Upper lobe of right lung (tissue), 1 donor: ENCODE measurements at regions not wholly inside any gene's neighbourhood (a gene's known extent, or its start where the extent isn't known, plus 50 kb on each side); places are given as distances from the start of the nearest gene placed in this dataset.

Experiments
- ATAC-seq: fragments of 200-7000 bp; cut with Tn5 transposase; one replicate; pipeline ENCODE4 v1.9.1; 2020; ENCODE audit warnings: mild to moderate bottlenecking, moderate library complexity
- DNase-seq: peaks from one replicate; pipeline ENCODE4 v3.0.0-alpha.2; 2020
- H3K27ac ChIP-seq: fragments of 200-600 bp; one replicate; pipeline ENCODE4 v1.8.0; 2022
- H3K27me3 ChIP-seq: fragments of 200-600 bp; one replicate; pipeline ENCODE4 v1.8.0; 2022; ENCODE audit warnings: mild to moderate bottlenecking
- H3K36me3 ChIP-seq: fragments of 200-600 bp; one replicate; pipeline ENCODE4 v1.8.0; 2022
- H3K4me1 ChIP-seq: fragments of 200-600 bp; one replicate; pipeline ENCODE4 v1.8.0; 2022
- H3K4me3 ChIP-seq: fragments of 200-600 bp; one replicate; pipeline ENCODE4 v1.8.0; 2022; ENCODE audit warnings: mild to moderate bottlenecking
- H3K9me3 ChIP-seq: fragments of 200-600 bp; one replicate; pipeline ENCODE4 v1.8.0; 2022
- intact Hi-C: fragments of 100-400 bp; cut with DNase I; formaldehyde crosslinking; loops from one replicate; pipeline ENCODE4 v1.11.0; 2022
- TF ChIP-seq, protein P1 (sequence below): fragments of 200-600 bp; IDR thresholded peaks from one replicate; pipeline ENCODE4 v1.8.0; 2022; ENCODE audit warnings: antibody characterized with exemption
- donor health status: DM: no; HTN: yes; CAD: no; lungs with severe emphysema.

DNA sequence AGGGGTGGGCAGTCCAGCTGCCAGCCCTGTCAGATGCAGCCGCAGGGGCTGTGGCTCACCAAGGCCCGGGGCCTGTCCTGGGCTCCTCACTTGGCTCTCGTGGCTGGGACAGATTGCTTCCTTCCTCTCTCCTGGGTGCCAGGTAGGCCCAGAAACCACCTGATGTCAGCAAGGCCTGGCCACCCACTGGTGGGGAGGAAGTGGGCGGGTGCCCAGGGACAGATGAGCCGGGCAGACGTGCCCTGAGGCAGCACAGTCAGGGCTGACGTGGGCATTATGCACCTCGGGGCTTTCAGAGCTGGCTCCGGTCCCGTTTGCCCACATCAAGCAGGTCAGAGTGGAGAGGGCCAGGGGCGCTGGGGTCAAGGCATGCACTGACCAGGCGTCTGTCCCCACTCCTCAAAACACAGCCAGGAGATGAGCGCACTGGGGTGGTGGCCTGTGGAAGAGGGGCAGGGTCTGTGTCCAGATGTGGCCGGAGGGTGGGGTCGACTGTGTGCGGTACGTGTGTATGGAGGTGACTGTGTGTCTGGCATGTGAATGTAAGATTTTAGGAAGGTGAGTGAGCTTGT is 133.2 kb upstream of the PTPN1 start:
- ATAC-seq (no peak), DNase-seq (no peak)
- peaks cover 33% of the 10 kb centered on the region for H3K4me1 ChIP-seq
- no peaks in the 10 kb centered on the region for H3K36me3 ChIP-seq
- H3K27me3 ChIP-seq, result no peaks in the 10 kb centered on the region
- no peaks in the 10 kb centered on the region for H3K9me3 ChIP-seq
- no peak overlapping the region for H3K4me3 ChIP-seq
- no peak overlapping the region for H3K27ac ChIP-seq
- intact Hi-C loops, result loop anchor here (10.0 kb wide), 1 partner anchor 102 kb away; no protein-coding TSS in a partner anchor
- TF ChIP-seq, protein P1, sequence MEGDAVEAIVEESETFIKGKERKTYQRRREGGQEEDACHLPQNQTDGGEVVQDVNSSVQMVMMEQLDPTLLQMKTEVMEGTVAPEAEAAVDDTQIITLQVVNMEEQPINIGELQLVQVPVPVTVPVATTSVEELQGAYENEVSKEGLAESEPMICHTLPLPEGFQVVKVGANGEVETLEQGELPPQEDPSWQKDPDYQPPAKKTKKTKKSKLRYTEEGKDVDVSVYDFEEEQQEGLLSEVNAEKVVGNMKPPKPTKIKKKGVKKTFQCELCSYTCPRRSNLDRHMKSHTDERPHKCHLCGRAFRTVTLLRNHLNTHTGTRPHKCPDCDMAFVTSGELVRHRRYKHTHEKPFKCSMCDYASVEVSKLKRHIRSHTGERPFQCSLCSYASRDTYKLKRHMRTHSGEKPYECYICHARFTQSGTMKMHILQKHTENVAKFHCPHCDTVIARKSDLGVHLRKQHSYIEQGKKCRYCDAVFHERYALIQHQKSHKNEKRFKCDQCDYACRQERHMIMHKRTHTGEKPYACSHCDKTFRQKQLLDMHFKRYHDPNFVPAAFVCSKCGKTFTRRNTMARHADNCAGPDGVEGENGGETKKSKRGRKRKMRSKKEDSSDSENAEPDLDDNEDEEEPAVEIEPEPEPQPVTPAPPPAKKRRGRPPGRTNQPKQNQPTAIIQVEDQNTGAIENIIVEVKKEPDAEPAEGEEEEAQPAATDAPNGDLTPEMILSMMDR, result no peak

DNA sequence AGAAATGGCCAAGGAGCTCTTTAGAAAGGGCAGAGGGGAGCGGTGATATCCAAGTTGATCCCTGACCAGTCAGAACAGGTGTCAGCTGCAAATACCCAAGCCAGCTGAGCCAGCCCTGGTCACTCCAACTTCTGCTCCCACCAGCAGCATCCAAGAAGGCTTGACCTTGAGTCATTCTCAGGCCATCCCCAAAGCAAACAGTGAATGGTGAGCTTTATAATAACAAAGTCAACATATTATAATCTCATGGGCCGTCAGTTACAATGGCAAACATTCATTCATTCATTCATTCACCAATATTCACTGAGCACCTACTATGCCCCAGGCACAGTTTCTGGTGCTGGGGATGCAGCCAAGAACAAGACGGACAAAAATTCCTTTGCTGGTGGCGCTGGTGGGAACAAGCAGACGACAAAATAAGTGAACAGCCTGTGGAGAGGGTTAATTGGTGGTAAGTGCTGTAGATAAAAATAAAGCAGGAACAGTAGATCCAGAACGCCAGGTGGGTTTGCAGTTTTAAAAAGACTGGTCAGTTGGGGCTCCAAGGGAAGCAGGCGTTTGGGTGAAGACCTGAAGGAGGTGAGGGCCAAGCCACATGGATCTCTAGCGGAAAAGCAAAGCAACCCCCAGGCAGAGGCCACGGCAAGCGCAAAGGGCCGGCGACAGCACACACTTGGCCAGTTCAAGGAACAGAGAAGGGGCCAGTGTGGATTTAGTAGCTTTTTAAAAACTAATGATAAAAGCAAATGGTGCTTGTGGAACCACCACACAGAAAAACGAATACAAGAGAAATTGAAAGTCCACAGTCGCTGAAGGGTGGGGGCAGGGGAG is 131.8 kb upstream of the PTPN1 start:
- Histone ChIP-seq H3K4me1 (peaks cover 46% of the 10 kb centered on the region), H3K4me3 (peak overlapping the region; percentile 28), H3K9me3 (no peaks in the 10 kb centered on the region), H3K27me3 (no peaks in the 10 kb centered on the region), H3K27ac (peak overlapping the region; percentile 82), H3K36me3 (no peaks in the 10 kb centered on the region)
- ATAC-seq (no peak), DNase-seq (no peak)
- intact Hi-C loops, result loop anchor here (10.0 kb wide), 1 partner anchor 104 kb away; no protein-coding TSS in a partner anchor
- TF ChIP-seq, protein P1, result no peak

DNA sequence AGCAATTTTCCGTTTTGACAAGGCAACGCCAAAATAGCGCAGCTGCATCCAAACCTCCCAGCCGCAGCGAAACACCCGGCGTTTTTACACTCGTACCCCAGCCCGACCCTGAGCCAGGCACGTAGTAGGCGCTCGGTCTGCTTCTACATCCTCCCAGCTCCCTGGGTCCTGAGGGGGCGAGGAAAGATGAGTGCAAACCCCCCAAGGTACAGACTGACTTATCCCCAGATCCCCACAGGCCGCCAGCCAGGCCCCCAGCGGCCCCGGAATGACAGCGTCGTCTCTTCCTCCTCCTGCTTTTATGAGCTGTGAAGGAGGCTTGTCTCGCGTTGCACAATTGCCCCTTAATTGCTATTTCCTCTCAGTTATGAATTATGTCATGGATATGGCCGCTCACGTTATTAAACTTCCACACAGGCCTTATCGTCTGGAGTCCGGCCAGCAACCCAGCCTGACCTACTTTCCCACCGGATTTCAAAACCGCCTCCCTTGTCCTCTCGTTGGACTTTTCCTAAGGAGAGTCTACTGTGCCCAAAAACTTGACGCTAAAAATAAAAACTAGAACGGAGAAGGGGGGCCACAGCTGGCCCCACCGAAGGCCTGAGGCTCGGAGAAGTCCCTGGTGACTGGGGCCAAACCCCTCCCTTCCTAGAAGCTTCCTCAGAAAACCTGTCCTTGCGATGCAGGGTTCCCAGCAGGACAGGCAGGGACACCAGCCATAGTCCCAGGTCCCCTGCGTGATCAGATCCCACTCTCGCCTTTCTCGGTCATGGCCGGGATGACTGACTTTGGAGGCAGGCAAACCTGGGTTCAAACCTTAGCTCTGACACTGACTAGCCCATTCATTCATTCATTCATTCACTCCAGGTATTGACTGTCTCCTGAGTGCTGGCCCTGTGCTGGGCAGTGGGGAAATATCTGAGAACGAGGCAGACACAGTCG is 130.9 kb upstream of the PTPN1 start:
- Histone ChIP-seq H3K27ac (peak overlapping the region; percentile 82), H3K36me3 (no peaks in the 10 kb centered on the region), H3K4me1 (peaks cover 52% of the 10 kb centered on the region), H3K9me3 (no peaks in the 10 kb centered on the region), H3K4me3 (peak overlapping the region; percentile 28), H3K27me3 (no peaks in the 10 kb centered on the region)
- peak; percentile 93 for DNase-seq
- ATAC-seq, result peak; percentile 84
- intact Hi-C loops, result loop anchor here (10.0 kb wide), 1 partner anchor 105 kb away; no protein-coding TSS in a partner anchor
- TF ChIP-seq, protein P1, result no peak

DNA sequence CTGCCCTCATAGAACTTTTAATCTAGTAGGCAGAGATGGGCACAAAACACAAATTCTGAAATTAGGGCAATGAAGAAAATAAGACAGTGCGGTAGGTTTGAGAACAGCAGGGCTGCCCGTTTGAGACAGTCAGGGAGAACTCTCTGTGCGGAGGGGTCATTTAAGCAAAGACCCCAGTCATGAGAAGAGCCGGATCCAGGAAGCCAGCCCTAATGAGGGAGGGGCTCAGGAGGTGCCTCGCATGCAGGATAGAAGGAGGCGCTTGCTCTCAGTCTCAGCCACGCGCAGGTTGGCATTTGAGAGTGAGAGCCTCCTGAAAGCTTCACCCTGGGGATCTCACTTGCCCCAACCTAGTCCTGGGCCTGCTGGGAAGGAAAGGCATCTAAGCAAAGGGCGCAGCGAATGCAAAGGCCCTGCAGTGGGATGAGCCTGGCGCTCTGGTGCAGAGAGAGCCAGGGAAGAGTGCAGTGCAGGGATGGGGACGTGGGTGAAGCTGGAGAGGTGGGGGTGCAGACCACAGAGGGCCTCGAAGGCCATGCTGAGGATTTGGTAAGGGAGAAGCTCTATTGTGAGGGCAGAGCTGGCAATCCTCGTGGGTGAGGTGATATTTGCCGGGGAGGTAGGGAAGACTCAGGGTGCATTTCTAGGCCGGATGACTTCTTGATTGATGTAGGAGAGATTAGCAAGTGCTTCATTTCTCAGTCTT is 130.0 kb upstream of the PTPN1 start:
- Histone ChIP-seq H3K4me1 (peaks cover 52% of the 10 kb centered on the region), H3K4me3 (peak overlapping the region; percentile 2), H3K36me3 (no peaks in the 10 kb centered on the region), H3K27me3 (no peaks in the 10 kb centered on the region), H3K9me3 (no peaks in the 10 kb centered on the region), H3K27ac (peak overlapping the region; percentile 65)
- intact Hi-C loops, result loop anchor here (10.0 kb wide), 1 partner anchor 105 kb away; no protein-coding TSS in a partner anchor
- no peak for ATAC-seq
- DNase-seq, result no peak
- TF ChIP-seq, protein P1, result no peak

DNA sequence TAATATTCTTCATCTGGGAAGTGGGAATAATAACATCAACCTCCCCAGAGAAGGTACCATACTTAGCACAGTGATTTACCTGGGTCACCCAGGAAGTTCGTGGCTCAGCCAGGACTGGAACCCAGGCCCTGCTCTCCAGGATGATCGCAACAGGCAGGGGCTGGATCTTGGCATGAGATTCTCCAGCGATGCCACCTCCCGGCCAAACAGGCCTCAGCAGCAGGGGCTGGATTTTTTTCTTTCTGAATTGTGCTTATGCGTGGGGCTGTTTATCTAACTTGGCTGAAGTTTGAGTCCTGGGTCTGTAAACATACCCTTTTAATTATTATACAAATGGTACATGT is 129.5 kb upstream of the PTPN1 start:
- TF ChIP-seq, protein P1, result peak; percentile 58
- no peaks in the 10 kb centered on the region for H3K27me3 ChIP-seq
- no peak overlapping the region for H3K4me3 ChIP-seq
- ATAC-seq, result peak; percentile 12
- H3K9me3 ChIP-seq, result no peaks in the 10 kb centered on the region
- peaks cover 52% of the 10 kb centered on the region for H3K4me1 ChIP-seq
- no peaks in the 10 kb centered on the region for H3K36me3 ChIP-seq
- H3K27ac ChIP-seq, result no peak overlapping the region
- DNase-seq, result no peak
- intact Hi-C loops, result no loop called here
